Astrocyte of the spinal cord (primary cell): ENCODE measurements at regions not wholly inside any gene's neighbourhood (a gene's known extent, or its start where the extent isn't known, plus 50 kb on each side); places are given as distances from the start of the nearest gene placed in this dataset.

ENCODE experiments used
- DNase-seq: peaks from one replicate; pipeline ENCODE4 v3.0.0; 2011; ENCODE audit warnings: low read depth, low spot score
- H3K4me3 ChIP-seq: 2 replicates; pipeline ENCODE4 v1.5.1; 2011; ENCODE audit warnings: low read depth, mild to moderate bottlenecking, low read length, moderate library complexity
- CTCF ChIP-seq: IDR thresholded peaks from 2 replicates; pipeline ENCODE4 v1.5.1; 2012; ENCODE audit warnings: low read depth, mild to moderate bottlenecking, low read length, inconsistent platforms
- in situ Hi-C: cut with HindIII; loops from 2 replicates; pipeline ENCODE4 v1.10.0; 2017; ENCODE audit warnings: low sequenced_read_pairs

DNA sequence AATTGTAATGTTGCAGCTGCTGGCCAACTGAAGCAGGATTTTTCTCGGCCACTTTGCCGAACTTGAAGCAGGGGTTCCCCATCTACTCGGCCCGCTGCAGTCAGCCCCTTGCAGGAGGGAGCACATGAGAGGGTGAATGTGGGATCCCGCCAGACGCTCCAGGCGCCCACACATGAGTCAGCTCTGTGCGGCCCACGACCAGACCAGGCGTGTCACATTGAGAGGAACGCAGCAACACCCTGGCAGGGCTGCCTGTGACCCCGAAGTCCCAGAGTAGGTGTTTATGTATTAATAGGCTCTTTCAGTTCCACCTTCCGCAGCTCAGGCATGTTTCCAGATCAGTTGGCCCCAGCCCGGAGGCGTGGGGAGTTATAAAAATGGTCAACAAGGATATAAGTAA lies 344.7 kb upstream of the PABPC4L start:
- DNase-seq, result no peak
- no peak overlapping the region for H3K4me3 ChIP-seq
- TF ChIP-seq CTCF, result no peak
- in situ Hi-C loops, result no loop called here

DNA sequence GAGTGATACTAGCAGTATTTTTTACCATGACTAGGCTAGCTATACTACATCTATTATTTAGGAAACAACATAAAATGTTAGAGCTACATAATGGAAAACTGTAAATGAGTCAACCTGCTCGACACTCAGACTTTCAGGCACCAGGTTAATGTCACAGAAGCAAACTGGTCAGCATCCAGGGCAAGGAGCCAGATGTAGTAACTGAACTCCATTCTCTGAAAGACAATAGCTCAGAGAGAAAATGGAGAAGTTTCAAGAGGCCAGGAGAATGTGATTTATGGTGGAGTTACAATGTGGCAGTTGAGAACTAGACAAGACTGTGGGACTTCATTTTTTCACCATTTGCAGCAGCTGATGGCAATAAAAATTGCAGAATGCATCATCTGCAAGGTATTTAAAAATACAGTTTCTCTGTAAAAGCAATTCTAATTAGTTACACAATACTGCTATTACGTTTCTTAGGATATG lies 342.7 kb upstream of the PABPC4L start:
- no peak overlapping the region for H3K4me3 ChIP-seq
- peak; percentile 65 for DNase-seq
- in situ Hi-C loops, result no loop called here
- TF ChIP-seq CTCF, result no peak

GRCh38 chr4:134540588-134540987 lies 339.0 kb upstream of the PABPC4L start:
- in situ Hi-C loops, result no loop called here
- H3K4me3 ChIP-seq, result no peak overlapping the region
- DNase-seq, result no peak
- no peak for TF ChIP-seq CTCF

DNA sequence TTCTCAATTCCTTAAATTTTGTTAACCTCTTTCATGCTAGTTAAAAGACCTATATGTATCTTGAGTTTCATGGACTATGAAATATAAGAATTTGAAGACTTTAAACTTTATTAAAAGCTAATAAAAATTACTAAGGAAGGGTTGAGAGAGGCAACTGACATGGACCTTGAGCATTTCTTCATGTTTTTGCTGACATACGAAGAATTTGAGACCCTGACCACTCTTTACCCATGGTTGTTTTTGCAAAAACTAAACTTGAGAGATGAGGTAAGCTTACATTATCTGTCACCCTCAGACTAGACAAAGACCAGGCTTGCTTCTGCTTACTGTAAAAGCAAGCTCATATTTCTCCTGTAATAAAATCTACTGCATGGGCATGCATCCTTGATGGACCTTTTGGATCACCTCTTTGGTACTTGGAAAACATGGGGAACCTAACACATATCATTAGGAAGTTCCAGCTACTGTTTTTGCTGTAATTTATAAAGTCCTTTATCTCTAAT lies 338.2 kb upstream of the PABPC4L start:
- no peak overlapping the region for H3K4me3 ChIP-seq
- TF ChIP-seq CTCF, result no peak
- no peak for DNase-seq
- in situ Hi-C loops, result no loop called here

DNA sequence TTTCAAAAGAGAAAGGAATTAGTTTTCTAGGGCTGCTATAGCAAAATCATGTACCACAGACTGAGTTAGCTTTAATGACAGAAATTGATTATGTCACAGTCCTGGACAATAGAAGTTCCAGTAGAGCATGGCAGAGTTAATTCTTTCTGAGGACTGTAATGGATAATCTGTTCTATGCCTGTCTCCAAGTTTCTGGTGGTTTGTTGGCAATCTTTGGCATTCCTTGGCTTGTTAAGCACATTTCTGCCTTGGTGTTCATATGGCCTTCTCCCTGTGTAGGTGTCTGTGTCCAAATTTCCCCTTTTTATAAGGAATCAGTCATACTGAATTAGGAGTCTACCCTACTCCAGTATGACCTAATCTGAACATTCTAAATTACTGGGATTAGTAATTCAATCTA lies 336.1 kb upstream of the PABPC4L start:
- no peak for TF ChIP-seq CTCF
- no peak for DNase-seq
- in situ Hi-C loops, result no loop called here
- no peak overlapping the region for H3K4me3 ChIP-seq

- in situ Hi-C loops, result no loop called here
- DNase-seq, result no peak
- H3K4me3 ChIP-seq, result no peak overlapping the region
- no peak for TF ChIP-seq CTCF
These were observed 331.5 kb upstream of the PABPC4L start for GRCh38 chr4:134533068-134533467.

GRCh38 chr4:134531013-134531412 lies 329.4 kb upstream of the PABPC4L start:
- in situ Hi-C loops, result no loop called here
- TF ChIP-seq CTCF, result no peak
- H3K4me3 ChIP-seq, result no peak overlapping the region
- no peak for DNase-seq
